ENCODE measurements at regions not wholly inside any gene's neighbourhood (a gene's known extent, or its start where the extent isn't known, plus 50 kb on each side); places are given as distances from the start of the nearest gene placed in this dataset.

DNA sequence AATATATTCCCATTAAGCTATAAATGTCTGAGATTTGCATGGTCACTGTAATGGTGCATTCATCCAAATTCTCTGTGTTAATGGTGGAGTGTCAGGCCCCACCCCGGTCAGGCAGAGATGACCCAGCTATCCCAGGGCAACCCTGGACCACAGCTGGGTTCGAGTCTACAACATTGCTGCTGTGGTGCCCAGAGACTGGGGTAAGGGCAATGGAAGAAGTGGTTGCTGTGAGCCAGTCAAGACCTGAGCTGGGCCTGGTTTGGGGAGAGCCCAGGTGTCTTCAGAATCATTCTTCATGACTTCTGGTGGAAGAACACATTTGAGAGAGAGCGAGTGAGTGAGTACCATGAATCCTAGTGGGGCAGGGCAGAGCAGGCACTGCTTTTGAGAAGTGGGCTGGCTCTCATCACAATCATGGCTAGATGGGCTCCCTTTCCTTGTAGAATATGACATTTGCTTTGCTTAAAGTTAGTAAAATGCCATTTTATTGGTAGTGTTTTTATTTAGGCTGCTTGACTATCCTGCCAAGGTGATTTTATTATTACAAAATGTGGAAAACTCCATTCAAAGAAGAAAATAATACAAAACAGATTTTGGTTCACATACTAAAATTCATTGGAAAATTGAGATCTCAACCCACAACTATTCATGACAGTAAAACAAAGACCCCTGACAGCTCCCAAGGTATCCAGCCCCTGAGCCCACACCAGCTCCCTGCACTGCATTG lies 125.8 kb upstream of the SLC25A48 start:
- no peaks in the 10 kb centered on the region for H3K36me3 ChIP-seq (ENCODE audit: control insufficient read depth in 2 of 3, insufficient read depth in 3 of 3, low read length in 3 of 3)
- no peak overlapping the region for H3K4me3 Mint-ChIP-seq
- no peaks in the 10 kb centered on the region for H3K27me3 ChIP-seq (ENCODE audit: control insufficient read depth in 2 of 2, insufficient read depth in 2 of 2, low read length in 2 of 2)
- H3K9me3 ChIP-seq (ENCODE audit: control insufficient read depth in 2 of 3, low read length in 3 of 3) = no peaks in the 10 kb centered on the region
- DNase-seq (no peak), ATAC-seq (no peak)
- H3K4me1 ChIP-seq (ENCODE audit: control insufficient read depth in 2 of 2, insufficient read depth in 2 of 2, low read length in 2 of 2) = no peaks in the 10 kb centered on the region
- no peak overlapping the region for H3K27ac Mint-ChIP-seq
- H3K27me3 Mint-ChIP-seq = peaks cover 0 to 23% (median 2%) of the 10 kb centered on the region in 5 donors
- no peak overlapping the region for H3K27ac ChIP-seq (ENCODE audit: low read depth, low read length)
- CTCF ChIA-PET = interaction anchor here (0.9 kb wide), 1 partner anchor 12 kb away, joined by 3 read pairs; no protein-coding TSS in a partner anchor
- H3K9me3 Mint-ChIP-seq = peaks cover 0 to 2% (median 0%) of the 10 kb centered on the region in 11 donors
- intact Hi-C loops (cut with micrococcal nuclease) = no loop called here
- H3K4me3 ChIP-seq (ENCODE audit: low read length) = no peak overlapping the region
- no peaks in the 10 kb centered on the region for H3K36me3 Mint-ChIP-seq
- no peaks in the 10 kb centered on the region for H3K4me1 Mint-ChIP-seq
- POLR2A ChIA-PET = no interaction called here

DNA sequence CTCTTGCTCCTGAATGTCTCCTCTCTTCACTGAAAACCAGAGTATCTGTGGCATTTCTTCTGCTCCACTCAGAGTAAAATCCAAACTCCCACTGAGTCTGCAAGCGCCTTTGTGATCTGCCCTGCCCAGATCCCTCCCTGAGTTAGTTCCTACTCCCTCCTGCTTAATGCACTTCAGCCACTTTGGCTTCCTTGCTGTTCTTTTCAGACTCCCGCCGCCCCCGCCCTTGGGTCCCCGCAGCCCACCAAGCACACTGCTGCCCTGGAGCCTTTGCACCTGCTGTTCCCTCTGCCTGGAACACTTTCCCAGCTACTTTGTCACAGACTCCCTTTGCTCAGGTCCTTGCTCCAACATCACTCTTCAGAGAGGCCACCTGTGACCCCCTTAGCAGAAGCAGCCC lies 127.2 kb upstream of the SLC25A48 start:
- no peaks in the 10 kb centered on the region for H3K27me3 ChIP-seq (ENCODE audit: control insufficient read depth in 2 of 2, insufficient read depth in 2 of 2, low read length in 2 of 2)
- H3K4me3 ChIP-seq (ENCODE audit: low read length) = no peak overlapping the region
- DNase-seq = no peak
- H3K9me3 Mint-ChIP-seq = peaks cover 0 to 2% (median 0%) of the 10 kb centered on the region in 11 donors
- ChIA-PET CTCF (no interaction called here), POLR2A (no interaction called here)
- no peaks in the 10 kb centered on the region for H3K36me3 ChIP-seq (ENCODE audit: control insufficient read depth in 2 of 3, insufficient read depth in 3 of 3, low read length in 3 of 3)
- peaks cover 0 to 23% (median 0%) of the 10 kb centered on the region in 5 donors for H3K27me3 Mint-ChIP-seq
- no peaks in the 10 kb centered on the region for H3K36me3 Mint-ChIP-seq
- H3K27ac ChIP-seq (ENCODE audit: low read depth, low read length) = no peak overlapping the region
- no peak for ATAC-seq
- intact Hi-C loops (cut with micrococcal nuclease) = no loop called here
- no peaks in the 10 kb centered on the region for H3K9me3 ChIP-seq (ENCODE audit: control insufficient read depth in 2 of 3, low read length in 3 of 3)
- H3K4me3 Mint-ChIP-seq = no peak overlapping the region
- no peaks in the 10 kb centered on the region for H3K4me1 Mint-ChIP-seq
- no peaks in the 10 kb centered on the region for H3K4me1 ChIP-seq (ENCODE audit: control insufficient read depth in 2 of 2, insufficient read depth in 2 of 2, low read length in 2 of 2)
- no peak overlapping the region for H3K27ac Mint-ChIP-seq

DNA sequence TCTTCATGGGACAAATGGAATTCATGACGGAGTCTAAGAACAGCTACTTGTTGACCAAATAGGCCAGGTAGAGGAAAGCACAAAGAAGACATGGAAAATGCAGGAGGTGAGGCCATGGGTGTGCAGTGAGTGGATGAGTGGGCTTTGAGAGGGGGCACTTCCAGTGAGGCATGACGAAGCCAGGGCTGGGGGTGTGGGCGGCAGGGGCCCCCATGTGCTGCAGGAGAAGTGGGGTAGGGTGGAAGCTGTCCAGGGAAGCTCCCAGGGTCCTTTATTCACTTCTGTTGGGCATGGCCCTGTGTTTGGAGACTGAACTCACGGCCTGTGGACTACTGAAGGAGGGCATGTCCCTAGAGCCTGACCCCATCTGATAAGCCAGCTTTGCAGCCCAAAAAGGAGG lies 127.6 kb upstream of the SLC25A48 start:
- Mint-ChIP-seq H3K9me3 (peaks cover 0 to 2% (median 0%) of the 10 kb centered on the region in 11 donors), H3K27ac (no peak overlapping the region), H3K27me3 (peaks cover 0 to 21% (median 0%) of the 10 kb centered on the region in 5 donors), H3K4me3 (no peak overlapping the region), H3K36me3 (no peaks in the 10 kb centered on the region), H3K4me1 (no peaks in the 10 kb centered on the region)
- Histone ChIP-seq H3K4me3 (ENCODE audit: low read length) (no peak overlapping the region), H3K36me3 (ENCODE audit: control insufficient read depth in 2 of 3, insufficient read depth in 3 of 3, low read length in 3 of 3) (no peaks in the 10 kb centered on the region), H3K4me1 (ENCODE audit: control insufficient read depth in 2 of 2, insufficient read depth in 2 of 2, low read length in 2 of 2) (no peaks in the 10 kb centered on the region), H3K27me3 (ENCODE audit: control insufficient read depth in 2 of 2, insufficient read depth in 2 of 2, low read length in 2 of 2) (no peaks in the 10 kb centered on the region), H3K9me3 (ENCODE audit: control insufficient read depth in 2 of 3, low read length in 3 of 3) (no peaks in the 10 kb centered on the region), H3K27ac (ENCODE audit: low read depth, low read length) (no peak overlapping the region)
- CTCF ChIA-PET = no interaction called here
- intact Hi-C loops (cut with micrococcal nuclease) = no loop called here
- POLR2A ChIA-PET = no interaction called here
- ATAC-seq (no peak), DNase-seq (no peak)

DNA sequence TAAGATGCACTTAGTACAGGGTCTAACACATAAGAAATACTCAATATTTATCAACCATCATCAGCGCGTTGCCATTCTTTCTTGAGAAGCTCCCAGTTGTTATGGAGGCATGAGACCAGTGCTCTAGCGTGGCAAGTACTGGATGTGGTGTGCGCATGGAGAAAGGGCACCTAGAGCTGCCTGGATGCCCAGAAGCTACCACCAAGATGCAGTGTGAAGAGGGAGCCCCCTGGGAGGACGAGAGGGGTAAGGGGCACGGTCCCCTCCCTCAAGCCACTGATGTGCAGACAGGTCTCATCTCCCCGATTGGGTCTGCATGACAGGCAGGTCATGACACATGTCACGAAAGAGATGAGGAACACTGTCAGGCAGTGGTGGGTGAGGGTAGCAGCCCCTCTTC lies 127.7 kb upstream of the CXCL14 start:
- no peak overlapping the region for H3K27ac ChIP-seq (ENCODE audit: low read depth, low read length)
- ChIA-PET POLR2A (no interaction called here), CTCF (no interaction called here)
- Mint-ChIP-seq H3K9me3 (peaks cover 0 to 2% (median 0%) of the 10 kb centered on the region in 11 donors), H3K27me3 (peaks cover 0 to 17% (median 0%) of the 10 kb centered on the region in 5 donors), H3K36me3 (no peaks in the 10 kb centered on the region), H3K27ac (no peak overlapping the region), H3K4me1 (no peaks in the 10 kb centered on the region), H3K4me3 (no peak overlapping the region)
- no peak for DNase-seq
- H3K4me3 ChIP-seq (ENCODE audit: low read length) = no peak overlapping the region
- ATAC-seq = no peak
- H3K9me3 ChIP-seq (ENCODE audit: control insufficient read depth in 2 of 3, low read length in 3 of 3) = no peaks in the 10 kb centered on the region
- no peaks in the 10 kb centered on the region for H3K27me3 ChIP-seq (ENCODE audit: control insufficient read depth in 2 of 2, insufficient read depth in 2 of 2, low read length in 2 of 2)
- H3K4me1 ChIP-seq (ENCODE audit: control insufficient read depth in 2 of 2, insufficient read depth in 2 of 2, low read length in 2 of 2) = no peaks in the 10 kb centered on the region
- intact Hi-C loops (cut with micrococcal nuclease) = no loop called here
- H3K36me3 ChIP-seq (ENCODE audit: control insufficient read depth in 2 of 3, insufficient read depth in 3 of 3, low read length in 3 of 3) = no peaks in the 10 kb centered on the region

DNA sequence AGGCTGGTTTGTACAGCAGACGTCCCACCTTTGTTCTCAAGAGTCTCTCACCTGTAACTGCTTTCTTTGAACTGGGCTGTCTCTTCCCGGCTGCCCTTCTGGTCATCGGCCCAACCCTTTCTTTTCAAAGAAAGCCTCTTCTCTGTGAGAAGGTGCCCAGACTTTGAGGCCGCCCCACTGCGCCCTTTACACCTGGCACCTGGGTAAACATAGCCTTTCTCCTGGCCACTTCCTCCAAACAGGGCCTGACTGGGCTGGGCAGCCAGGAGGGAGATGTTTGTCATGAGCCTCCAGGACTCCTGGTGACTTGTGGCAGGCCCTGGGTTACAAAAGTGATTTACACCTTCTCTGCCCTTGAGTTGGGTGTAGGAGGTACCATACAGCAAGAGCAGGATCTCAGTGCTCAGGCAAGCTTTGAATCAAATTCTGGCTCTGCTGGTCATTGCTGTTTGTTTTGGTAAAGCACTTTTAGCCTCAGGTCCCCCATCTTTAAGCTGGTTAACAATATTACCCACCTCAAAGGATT lies 127.2 kb upstream of the CXCL14 start:
- Histone ChIP-seq H3K27ac (ENCODE audit: low read depth, low read length) (no peak overlapping the region), H3K36me3 (ENCODE audit: control insufficient read depth in 2 of 3, insufficient read depth in 3 of 3, low read length in 3 of 3) (no peaks in the 10 kb centered on the region), H3K4me3 (ENCODE audit: low read length) (no peak overlapping the region), H3K9me3 (ENCODE audit: control insufficient read depth in 2 of 3, low read length in 3 of 3) (no peaks in the 10 kb centered on the region), H3K27me3 (ENCODE audit: control insufficient read depth in 2 of 2, insufficient read depth in 2 of 2, low read length in 2 of 2) (no peaks in the 10 kb centered on the region), H3K4me1 (ENCODE audit: control insufficient read depth in 2 of 2, insufficient read depth in 2 of 2, low read length in 2 of 2) (no peaks in the 10 kb centered on the region)
- ChIA-PET POLR2A (no interaction called here), CTCF (no interaction called here)
- DNase-seq (no peak), ATAC-seq (no peak)
- Mint-ChIP-seq H3K4me3 (no peak overlapping the region), H3K27me3 (peaks cover 0 to 15% (median 0%) of the 10 kb centered on the region in 5 donors), H3K9me3 (peaks cover 0 to 2% (median 0%) of the 10 kb centered on the region in 11 donors), H3K27ac (no peak overlapping the region), H3K4me1 (no peaks in the 10 kb centered on the region), H3K36me3 (no peaks in the 10 kb centered on the region)
- intact Hi-C loops (cut with micrococcal nuclease) = no loop called here

DNA sequence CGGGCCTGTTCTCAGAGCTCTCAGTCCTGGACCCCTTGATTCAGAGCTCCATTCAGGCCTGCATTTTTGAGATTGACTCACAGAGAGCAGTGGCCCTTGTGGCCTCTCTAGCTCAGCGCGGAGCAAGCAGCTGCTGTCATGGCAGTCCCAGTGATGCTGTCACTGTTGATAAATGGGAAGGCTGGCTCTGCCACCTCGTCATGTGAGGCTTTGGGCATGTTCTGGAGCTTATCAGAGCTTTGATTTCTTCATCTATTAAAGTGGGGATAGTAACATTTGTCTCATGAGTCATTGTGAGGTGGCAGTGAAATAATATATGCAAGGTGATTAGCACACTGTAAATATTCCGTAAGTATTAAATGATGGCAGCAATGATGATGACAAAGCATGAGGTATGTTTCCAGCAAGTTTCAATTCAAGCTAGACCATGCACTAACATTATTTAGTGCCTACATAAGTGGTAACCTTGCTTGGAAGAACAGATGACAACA lies 126.4 kb upstream of the CXCL14 start:
- Histone ChIP-seq H3K27ac (ENCODE audit: low read depth, low read length) (no peak overlapping the region), H3K27me3 (ENCODE audit: control insufficient read depth in 2 of 2, insufficient read depth in 2 of 2, low read length in 2 of 2) (no peaks in the 10 kb centered on the region), H3K36me3 (ENCODE audit: control insufficient read depth in 2 of 3, insufficient read depth in 3 of 3, low read length in 3 of 3) (no peaks in the 10 kb centered on the region), H3K4me1 (ENCODE audit: control insufficient read depth in 2 of 2, insufficient read depth in 2 of 2, low read length in 2 of 2) (no peaks in the 10 kb centered on the region), H3K4me3 (ENCODE audit: low read length) (no peak overlapping the region), H3K9me3 (ENCODE audit: control insufficient read depth in 2 of 3, low read length in 3 of 3) (no peaks in the 10 kb centered on the region)
- intact Hi-C loops (cut with micrococcal nuclease) = no loop called here
- H3K27me3 Mint-ChIP-seq = peaks cover 0 to 13% (median 0%) of the 10 kb centered on the region in 5 donors
- no peak overlapping the region for H3K27ac Mint-ChIP-seq
- no peaks in the 10 kb centered on the region for H3K36me3 Mint-ChIP-seq
- POLR2A ChIA-PET = no interaction called here
- ATAC-seq (no peak), DNase-seq (no peak)
- no peaks in the 10 kb centered on the region for H3K4me1 Mint-ChIP-seq
- CTCF ChIA-PET = no interaction called here
- H3K9me3 Mint-ChIP-seq = peaks cover 0 to 2% (median 0%) of the 10 kb centered on the region in 11 donors
- H3K4me3 Mint-ChIP-seq = no peak overlapping the region

DNA sequence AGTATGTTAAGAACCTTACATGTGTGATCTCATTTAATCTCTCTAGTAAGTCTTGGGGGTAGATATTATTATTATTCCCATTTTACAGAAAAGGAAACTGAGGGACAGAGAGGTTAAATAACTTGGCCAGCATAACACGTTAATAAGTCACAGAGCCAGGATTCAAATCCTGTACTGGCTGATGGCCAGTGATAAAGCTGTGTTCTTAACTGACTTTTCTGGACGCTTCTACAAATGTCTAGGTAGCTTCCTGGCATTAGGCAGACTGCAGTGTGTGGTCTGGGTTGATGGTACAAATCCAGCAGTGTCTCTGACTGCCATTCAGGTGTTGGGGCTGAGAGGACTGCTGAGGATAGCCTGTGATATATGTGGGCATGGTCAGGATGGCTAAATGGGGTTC lies 125.8 kb upstream of the CXCL14 start:
- H3K4me3 ChIP-seq (ENCODE audit: low read length) = no peak overlapping the region
- no peaks in the 10 kb centered on the region for H3K9me3 ChIP-seq (ENCODE audit: control insufficient read depth in 2 of 3, low read length in 3 of 3)
- no peaks in the 10 kb centered on the region for H3K36me3 Mint-ChIP-seq
- H3K36me3 ChIP-seq (ENCODE audit: control insufficient read depth in 2 of 3, insufficient read depth in 3 of 3, low read length in 3 of 3) = no peaks in the 10 kb centered on the region
- intact Hi-C loops (cut with micrococcal nuclease) = no loop called here
- H3K27me3 ChIP-seq (ENCODE audit: control insufficient read depth in 2 of 2, insufficient read depth in 2 of 2, low read length in 2 of 2) = no peaks in the 10 kb centered on the region
- no peak overlapping the region for H3K27ac ChIP-seq (ENCODE audit: low read depth, low read length)
- peaks cover 0 to 2% (median 0%) of the 10 kb centered on the region in 11 donors for H3K9me3 Mint-ChIP-seq
- H3K4me1 Mint-ChIP-seq = no peaks in the 10 kb centered on the region
- H3K27me3 Mint-ChIP-seq = peaks cover 0 to 13% (median 0%) of the 10 kb centered on the region in 5 donors
- H3K27ac Mint-ChIP-seq = no peak overlapping the region
- no peak overlapping the region for H3K4me3 Mint-ChIP-seq
- DNase-seq = no peak
- ATAC-seq = no peak
- ChIA-PET CTCF (no interaction called here), POLR2A (no interaction called here)
- no peaks in the 10 kb centered on the region for H3K4me1 ChIP-seq (ENCODE audit: control insufficient read depth in 2 of 2, insufficient read depth in 2 of 2, low read length in 2 of 2)

All from naive thymus-derived CD4-positive, alpha-beta T cell (primary cell).